ENCODE measurements at regions not wholly inside any gene's neighbourhood (a gene's known extent, or its start where the extent isn't known, plus 50 kb on each side); places are given as distances from the start of the nearest gene placed in this dataset.

GRCh38 chr9:14466429-14466818 is 152.5 kb upstream of the NFIB start:
- no peak for TF ChIP-seq CTCF (tag by site-specific recombination; IDR thresholded peaks at IDR 0.05)
- TF ChIP-seq WT1 (tag by site-specific recombination; IDR thresholded peaks at IDR 0.05), result no peak
- no peak for TF ChIP-seq ZNF214 (tag by site-specific recombination; IDR thresholded peaks at IDR 0.05; ENCODE audit: borderline replicate concordance)
- no peak for TF ChIP-seq REPIN1 (tag by site-specific recombination; IDR thresholded peaks at IDR 0.05; ENCODE audit: low read depth)
- no peak for TF ChIP-seq BCL11A (tag by site-specific recombination; IDR thresholded peaks at IDR 0.05; ENCODE audit: low read depth)
- TF ChIP-seq ZNF174 (tag by site-specific recombination; IDR thresholded peaks at IDR 0.05), result no peak
- no peak for TF ChIP-seq ZBTB17 (tag by site-specific recombination; IDR thresholded peaks at IDR 0.05)
- TF ChIP-seq, protein P1, sequence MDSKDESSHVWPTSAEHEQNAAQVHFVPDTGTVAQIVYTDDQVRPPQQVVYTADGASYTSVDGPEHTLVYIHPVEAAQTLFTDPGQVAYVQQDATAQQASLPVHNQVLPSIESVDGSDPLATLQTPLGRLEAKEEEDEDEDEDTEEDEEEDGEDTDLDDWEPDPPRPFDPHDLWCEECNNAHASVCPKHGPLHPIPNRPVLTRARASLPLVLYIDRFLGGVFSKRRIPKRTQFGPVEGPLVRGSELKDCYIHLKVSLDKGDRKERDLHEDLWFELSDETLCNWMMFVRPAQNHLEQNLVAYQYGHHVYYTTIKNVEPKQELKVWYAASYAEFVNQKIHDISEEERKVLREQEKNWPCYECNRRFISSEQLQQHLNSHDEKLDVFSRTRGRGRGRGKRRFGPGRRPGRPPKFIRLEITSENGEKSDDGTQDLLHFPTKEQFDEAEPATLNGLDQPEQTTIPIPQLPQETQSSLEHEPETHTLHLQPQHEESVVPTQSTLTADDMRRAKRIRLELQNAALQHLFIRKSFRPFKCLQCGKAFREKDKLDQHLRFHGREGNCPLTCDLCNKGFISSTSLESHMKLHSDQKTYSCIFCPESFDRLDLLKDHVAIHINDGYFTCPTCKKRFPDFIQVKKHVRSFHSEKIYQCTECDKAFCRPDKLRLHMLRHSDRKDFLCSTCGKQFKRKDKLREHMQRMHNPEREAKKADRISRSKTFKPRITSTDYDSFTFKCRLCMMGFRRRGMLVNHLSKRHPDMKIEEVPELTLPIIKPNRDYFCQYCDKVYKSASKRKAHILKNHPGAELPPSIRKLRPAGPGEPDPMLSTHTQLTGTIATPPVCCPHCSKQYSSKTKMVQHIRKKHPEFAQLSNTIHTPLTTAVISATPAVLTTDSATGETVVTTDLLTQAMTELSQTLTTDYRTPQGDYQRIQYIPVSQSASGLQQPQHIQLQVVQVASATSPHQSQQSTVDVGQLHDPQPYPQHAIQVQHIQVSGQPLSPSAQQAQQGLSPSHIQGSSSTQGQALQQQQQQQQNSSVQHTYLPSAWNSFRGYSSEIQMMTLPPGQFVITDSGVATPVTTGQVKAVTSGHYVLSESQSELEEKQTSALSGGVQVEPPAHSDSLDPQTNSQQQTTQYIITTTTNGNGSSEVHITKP (tag by site-specific recombination; IDR thresholded peaks at IDR 0.05), result no peak
